ENCODE measurements at regions not wholly inside any gene's neighbourhood (a gene's known extent, or its start where the extent isn't known, plus 50 kb on each side); places are given as distances from the start of the nearest gene placed in this dataset.
"Not testable (repeated sequence)": the region's sequence is repeated elsewhere in the genome, so short reads cannot be mapped to it uniquely, and the experiment has no call there.

- TF ChIP-seq, protein P1, sequence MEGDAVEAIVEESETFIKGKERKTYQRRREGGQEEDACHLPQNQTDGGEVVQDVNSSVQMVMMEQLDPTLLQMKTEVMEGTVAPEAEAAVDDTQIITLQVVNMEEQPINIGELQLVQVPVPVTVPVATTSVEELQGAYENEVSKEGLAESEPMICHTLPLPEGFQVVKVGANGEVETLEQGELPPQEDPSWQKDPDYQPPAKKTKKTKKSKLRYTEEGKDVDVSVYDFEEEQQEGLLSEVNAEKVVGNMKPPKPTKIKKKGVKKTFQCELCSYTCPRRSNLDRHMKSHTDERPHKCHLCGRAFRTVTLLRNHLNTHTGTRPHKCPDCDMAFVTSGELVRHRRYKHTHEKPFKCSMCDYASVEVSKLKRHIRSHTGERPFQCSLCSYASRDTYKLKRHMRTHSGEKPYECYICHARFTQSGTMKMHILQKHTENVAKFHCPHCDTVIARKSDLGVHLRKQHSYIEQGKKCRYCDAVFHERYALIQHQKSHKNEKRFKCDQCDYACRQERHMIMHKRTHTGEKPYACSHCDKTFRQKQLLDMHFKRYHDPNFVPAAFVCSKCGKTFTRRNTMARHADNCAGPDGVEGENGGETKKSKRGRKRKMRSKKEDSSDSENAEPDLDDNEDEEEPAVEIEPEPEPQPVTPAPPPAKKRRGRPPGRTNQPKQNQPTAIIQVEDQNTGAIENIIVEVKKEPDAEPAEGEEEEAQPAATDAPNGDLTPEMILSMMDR (IDR thresholded peaks at IDR 0.05; ENCODE audit: control extremely low read depth in 1 of 3, insufficient read depth in 1 of 3, low read depth in 1 of 3, low read length in 3 of 3): not testable (repeated sequence)
- TF ChIP-seq TAF1 (IDR thresholded peaks at IDR 0.05; ENCODE audit: low read depth, low read length); EZH2 (IDR thresholded peaks at IDR 0.05; ENCODE audit: low read depth, low read length, severe bottlenecking): not testable (repeated sequence)
Observed at GRCh38 chrX:40799745-40800144, 64.4 kb upstream of the MED14 start.

Measured in H1 (cell line).